A673 (cell line): ENCODE measurements at regions not wholly inside any gene's neighbourhood (a gene's known extent, or its start where the extent isn't known, plus 50 kb on each side); places are given as distances from the start of the nearest gene placed in this dataset.

Experiments
- EZH2 ChIP-seq: fragments of 200-600 bp; sonication (generic); IDR thresholded peaks from 2 replicates; pipeline ENCODE4 v1.6.1; 2017; ENCODE audit warnings: borderline replicate concordance, low read depth, mild to moderate bottlenecking, mixed read lengths, antibody characterized with exemption, low read length; ENCODE audit not compliant: poor library complexity, severe bottlenecking
- TF ChIP-seq, protein P1 (sequence below): fragments of 300-800, 200-600 bp; sonication (generic); conservative IDR thresholded peaks from 2 replicates; pipeline ENCODE4 v1.5.1; 2017; ENCODE audit warnings: low read depth, mild to moderate bottlenecking, antibody characterized with exemption, low read length, moderate library complexity, mixed read lengths

DNA sequence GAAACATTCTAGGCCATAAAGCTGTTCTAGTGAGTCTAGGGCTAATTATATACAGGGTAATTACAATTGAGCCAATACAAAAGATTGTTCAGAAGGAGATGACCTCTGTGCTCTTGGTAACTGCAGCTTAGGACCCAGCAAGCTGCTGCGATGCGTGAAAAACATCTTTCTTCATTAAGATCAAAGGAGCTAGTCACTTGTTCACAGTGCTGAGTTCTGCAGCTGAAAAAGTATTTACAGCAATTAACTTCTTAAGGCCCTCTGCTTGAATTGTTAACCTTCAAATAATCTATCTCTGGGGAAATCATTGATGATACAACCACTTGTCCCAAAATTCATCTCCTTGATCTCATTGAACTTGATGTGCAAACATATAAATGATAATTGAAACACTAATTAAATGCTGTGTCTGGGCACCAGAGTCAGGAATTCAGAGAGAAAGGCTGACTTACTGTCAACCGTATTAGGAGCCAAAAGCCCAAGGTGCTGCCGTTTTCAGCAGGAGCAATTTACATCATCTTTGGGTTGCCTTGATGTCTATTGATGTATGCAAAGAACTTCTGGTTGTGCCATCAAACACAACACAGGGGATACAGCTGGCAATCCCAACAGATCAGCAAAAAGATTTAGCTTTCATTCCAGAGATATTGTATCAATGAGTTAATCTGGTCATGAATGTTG, 213.0 kb downstream of the NECTIN3 start:
- TF ChIP-seq, protein P1, sequence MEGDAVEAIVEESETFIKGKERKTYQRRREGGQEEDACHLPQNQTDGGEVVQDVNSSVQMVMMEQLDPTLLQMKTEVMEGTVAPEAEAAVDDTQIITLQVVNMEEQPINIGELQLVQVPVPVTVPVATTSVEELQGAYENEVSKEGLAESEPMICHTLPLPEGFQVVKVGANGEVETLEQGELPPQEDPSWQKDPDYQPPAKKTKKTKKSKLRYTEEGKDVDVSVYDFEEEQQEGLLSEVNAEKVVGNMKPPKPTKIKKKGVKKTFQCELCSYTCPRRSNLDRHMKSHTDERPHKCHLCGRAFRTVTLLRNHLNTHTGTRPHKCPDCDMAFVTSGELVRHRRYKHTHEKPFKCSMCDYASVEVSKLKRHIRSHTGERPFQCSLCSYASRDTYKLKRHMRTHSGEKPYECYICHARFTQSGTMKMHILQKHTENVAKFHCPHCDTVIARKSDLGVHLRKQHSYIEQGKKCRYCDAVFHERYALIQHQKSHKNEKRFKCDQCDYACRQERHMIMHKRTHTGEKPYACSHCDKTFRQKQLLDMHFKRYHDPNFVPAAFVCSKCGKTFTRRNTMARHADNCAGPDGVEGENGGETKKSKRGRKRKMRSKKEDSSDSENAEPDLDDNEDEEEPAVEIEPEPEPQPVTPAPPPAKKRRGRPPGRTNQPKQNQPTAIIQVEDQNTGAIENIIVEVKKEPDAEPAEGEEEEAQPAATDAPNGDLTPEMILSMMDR, result no peak
- TF ChIP-seq EZH2, result no peak
